MM.1S (cell line): ENCODE measurements at regions not wholly inside any gene's neighbourhood (a gene's known extent, or its start where the extent isn't known, plus 50 kb on each side); places are given as distances from the start of the nearest gene placed in this dataset.

ENCODE experiments used
- DNase-seq: peaks from one replicate; pipeline ENCODE4 v3.0.0-alpha.2; 2015
- H2AFZ ChIP-seq: fragments of 300-600 bp; sonication (generic); 2 replicates; pipeline ENCODE4 v1.6.0; 2016; ENCODE audit warnings: antibody characterized with exemption, low read length
- H3F3A ChIP-seq: fragments of 300-600 bp; sonication (generic); 2 replicates; pipeline ENCODE4 v1.6.1; 2016; ENCODE audit warnings: mild to moderate bottlenecking, antibody characterized with exemption, low read length, moderate library complexity, mixed read lengths; ENCODE audit not compliant: insufficient read depth
- H3K27ac ChIP-seq: fragments of 300-600 bp; sonication (generic); 2 replicates; pipeline ENCODE4 v1.5.1; 2016; ENCODE audit warnings: mild to moderate bottlenecking, low read length
- H3K27me3 ChIP-seq: fragments of 300-600 bp; sonication (generic); replicated peaks from 2 replicates; pipeline ENCODE4 v1.6.0; 2016; ENCODE audit warnings: low read length; ENCODE audit not compliant: insufficient read depth
- H3K36me3 ChIP-seq: fragments of 300-600 bp; sonication (generic); replicated peaks from 2 replicates; pipeline ENCODE4 v1.6.1; 2016; ENCODE audit warnings: mild to moderate bottlenecking, low read length, mixed read lengths; ENCODE audit not compliant: insufficient read depth
- H3K4me1 ChIP-seq: fragments of 300-600 bp; sonication (generic); 2 replicates; pipeline ENCODE4 v1.6.1; 2016; ENCODE audit warnings: low read length, mixed read lengths
- H3K4me2 ChIP-seq: fragments of 300-600 bp; sonication (generic); 2 replicates; pipeline ENCODE4 v1.6.0; 2016; ENCODE audit warnings: low read depth, low read length
- H3K4me3 ChIP-seq: fragments of 300-600 bp; sonication (generic); 2 replicates; pipeline ENCODE4 v1.5.1; 2016; ENCODE audit warnings: low read length, mixed read lengths
- H3K79me2 ChIP-seq: fragments of 300-600 bp; sonication (generic); 2 replicates; pipeline ENCODE4 v1.6.1; 2016; ENCODE audit warnings: mixed run types, low read length, mixed read lengths
- H3K9ac ChIP-seq: fragments of 300-600 bp; sonication (generic); 2 replicates; pipeline ENCODE4 v1.6.1; 2016; ENCODE audit warnings: low read length, mixed read lengths
- H3K9me2 ChIP-seq: fragments of 300-600 bp; sonication (generic); replicated peaks from 2 replicates; pipeline ENCODE4 v1.6.1; 2016; ENCODE audit warnings: mild to moderate bottlenecking, low read length, mixed read lengths; ENCODE audit not compliant: insufficient read depth
- H3K9me3 ChIP-seq: fragments of 300-600 bp; sonication (generic); replicated peaks from 2 replicates; pipeline ENCODE4 v1.6.1; 2016; ENCODE audit warnings: mild to moderate bottlenecking, low read length, mixed read lengths; ENCODE audit not compliant: insufficient read depth
- H4K20me1 ChIP-seq: fragments of 300-600 bp; sonication (generic); 2 replicates; pipeline ENCODE4 v1.6.1; 2016; ENCODE audit warnings: mild to moderate bottlenecking, low read length, moderate library complexity, mixed read lengths; ENCODE audit not compliant: insufficient read depth
- CTCF ChIP-seq: fragments of 300-600 bp; sonication (generic); IDR thresholded peaks from 2 replicates; pipeline ENCODE4 v1.5.1; 2016; ENCODE audit warnings: antibody characterized with exemption, low read length, mixed read lengths
- EZH2 ChIP-seq: fragments of 300-600 bp; sonication (generic); optimal IDR thresholded peaks from 2 replicates; pipeline ENCODE3; 2017; ENCODE audit warnings: low read depth, mild to moderate bottlenecking, antibody characterized with exemption, low read length, mixed read lengths
- EZH2phosphoT487 ChIP-seq: fragments of 300-600 bp; sonication (generic); IDR thresholded peaks from 2 replicates; pipeline ENCODE4 v1.6.1; 2018; ENCODE audit warnings: antibody characterized with exemption, low read length

- Histone ChIP-seq H3K4me3 (no peak overlapping the region), H3K9me2 (no peaks in the 10 kb centered on the region), H3K9me3 (no peaks in the 10 kb centered on the region; the same call in 1 of the 2 replicates), H3K9ac (no peak overlapping the region), H3K27ac (no peak overlapping the region), H3K79me2 (no peaks in the 10 kb centered on the region), H3K4me2 (no peak overlapping the region), H4K20me1 (no peaks in the 10 kb centered on the region), H3F3A (no peaks in the 10 kb centered on the region), H3K4me1 (no peaks in the 10 kb centered on the region), H3K36me3 (no peaks in the 10 kb centered on the region), H3K27me3 (no peaks in the 10 kb centered on the region), H2AFZ (no peak overlapping the region)
- no peak for DNase-seq
- TF ChIP-seq EZH2: no peak
- TF ChIP-seq CTCF: no peak
- no peak for TF ChIP-seq EZH2phosphoT487
These were observed 429.2 kb downstream of the FIGN start for GRCh38 chr2:163306647-163307046.

GRCh38 chr2:163302141-163302540, 433.7 kb downstream of the FIGN start:
- no peaks in the 10 kb centered on the region; the same call in 1 of the 2 replicates for H3K9me3 ChIP-seq
- no peaks in the 10 kb centered on the region for H3F3A ChIP-seq
- H3K27me3 ChIP-seq: no peaks in the 10 kb centered on the region
- H3K4me3 ChIP-seq: no peak overlapping the region
- H2AFZ ChIP-seq: no peak overlapping the region
- H3K9me2 ChIP-seq: no peaks in the 10 kb centered on the region
- no peaks in the 10 kb centered on the region for H3K79me2 ChIP-seq
- no peak for TF ChIP-seq EZH2
- no peak for TF ChIP-seq CTCF
- no peak for TF ChIP-seq EZH2phosphoT487
- no peak overlapping the region for H3K4me2 ChIP-seq
- no peaks in the 10 kb centered on the region for H3K36me3 ChIP-seq
- H3K9ac ChIP-seq: no peak overlapping the region
- H3K4me1 ChIP-seq: no peaks in the 10 kb centered on the region
- no peak overlapping the region for H3K27ac ChIP-seq
- no peak for DNase-seq
- H4K20me1 ChIP-seq: no peaks in the 10 kb centered on the region

- no peaks in the 10 kb centered on the region for H3K4me1 ChIP-seq
- H3K79me2 ChIP-seq: no peaks in the 10 kb centered on the region
- no peak overlapping the region for H3K4me2 ChIP-seq
- H3K9ac ChIP-seq: no peak overlapping the region
- H4K20me1 ChIP-seq: no peaks in the 10 kb centered on the region
- no peak overlapping the region for H2AFZ ChIP-seq
- no peak overlapping the region for H3K4me3 ChIP-seq
- no peaks in the 10 kb centered on the region for H3K9me2 ChIP-seq
- H3K36me3 ChIP-seq: no peaks in the 10 kb centered on the region
- no peaks in the 10 kb centered on the region for H3F3A ChIP-seq
- no peak for DNase-seq
- H3K9me3 ChIP-seq: no peaks in the 10 kb centered on the region
- no peak overlapping the region for H3K27ac ChIP-seq
- H3K27me3 ChIP-seq: no peaks in the 10 kb centered on the region
- TF ChIP-seq CTCF (no peak), EZH2phosphoT487 (no peak), EZH2 (no peak)
These were observed 444.0 kb downstream of the FIGN start for GRCh38 chr2:163291790-163292189.
